HFFc6 (cell line): ENCODE measurements at regions not wholly inside any gene's neighbourhood (a gene's known extent, or its start where the extent isn't known, plus 50 kb on each side); places are given as distances from the start of the nearest gene placed in this dataset.

Experiments used
- DNase-seq: peaks from one replicate; pipeline ENCODE4 v3.0.0-alpha.2; 2018
- H3K27ac Mint-ChIP-seq: 2 replicates; pipeline ENCODE4 v1.8.0; 2020; ENCODE audit warnings: mild to moderate bottlenecking, mixed read lengths
- H3K27me3 Mint-ChIP-seq: 2 replicates; pipeline ENCODE4 v1.8.0; 2021; ENCODE audit warnings: mild to moderate bottlenecking, moderate library complexity, mixed read lengths; ENCODE audit not compliant: insufficient read depth
- H3K36me3 Mint-ChIP-seq: 2 replicates; pipeline ENCODE4 v1.8.0; 2021; ENCODE audit warnings: low read depth, mixed read lengths
- H3K4me1 Mint-ChIP-seq: 2 replicates; pipeline ENCODE4 v1.8.0; 2020; ENCODE audit warnings: low read depth, mixed read lengths
- H3K4me3 Mint-ChIP-seq: 2 replicates; pipeline ENCODE4 v1.8.0; 2020; ENCODE audit warnings: mild to moderate bottlenecking, moderate library complexity, mixed read lengths
- H3K9me3 Mint-ChIP-seq: 2 replicates; pipeline ENCODE4 v1.8.0; 2020; ENCODE audit warnings: mild to moderate bottlenecking, mixed read lengths
- CTCF ChIP-seq: fragments of 200-600 bp; sonication (generic); IDR thresholded peaks from 2 replicates; pipeline ENCODE4 v1.5.0; 2021; ENCODE audit warnings: antibody characterized with exemption, mild to moderate bottlenecking

DNA sequence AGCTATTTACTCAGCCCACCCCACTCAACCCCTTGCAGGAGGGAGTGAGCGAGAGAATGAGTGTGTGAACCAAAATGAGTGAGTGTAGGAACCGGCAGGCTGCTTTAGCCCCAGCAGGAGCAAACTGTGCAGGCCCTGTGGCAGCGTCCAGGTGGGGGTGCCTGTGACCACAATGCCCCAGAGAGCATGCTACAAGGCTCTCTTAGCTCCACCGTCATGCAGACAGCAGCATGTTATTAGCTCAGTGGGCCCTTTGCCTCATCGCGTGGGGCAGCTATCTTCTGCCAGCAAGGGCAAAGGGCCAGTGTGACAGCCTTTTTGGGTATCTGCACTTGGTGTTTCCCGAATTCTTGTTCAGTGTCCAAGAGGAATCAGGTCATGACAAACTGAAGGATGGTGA lies 271.3 kb downstream of the GPM6A start:
- Mint-ChIP-seq H3K4me1 (peaks cover 7% of the 10 kb centered on the region; the same call in 1 of the 2 replicates), H3K4me3 (no peak overlapping the region), H3K27me3 (peaks cover 1% of the 10 kb centered on the region; the same call in 1 of the 2 replicates), H3K9me3 (no peaks in the 10 kb centered on the region), H3K27ac (no peak overlapping the region), H3K36me3 (no peaks in the 10 kb centered on the region)
- DNase-seq, result no peak
- no peak for TF ChIP-seq CTCF

GRCh38 chr4:175542786-175543185 lies 269.3 kb downstream of the GPM6A start:
- Mint-ChIP-seq H3K9me3 (no peaks in the 10 kb centered on the region), H3K4me3 (no peak overlapping the region), H3K27me3 (peaks cover 3% of the 10 kb centered on the region; the same call in 1 of the 2 replicates), H3K27ac (no peak overlapping the region), H3K4me1 (peaks cover 7% of the 10 kb centered on the region; the same call in 1 of the 2 replicates), H3K36me3 (no peaks in the 10 kb centered on the region)
- TF ChIP-seq CTCF, result no peak
- DNase-seq, result no peak

- H3K4me3 Mint-ChIP-seq, result no peak overlapping the region
- H3K27me3 Mint-ChIP-seq, result no peaks in the 10 kb centered on the region; the same call in 1 of the 2 replicates
- H3K9me3 Mint-ChIP-seq, result no peaks in the 10 kb centered on the region
- TF ChIP-seq CTCF, result no peak
- DNase-seq, result no peak
- no peak overlapping the region for H3K27ac Mint-ChIP-seq
- no peaks in the 10 kb centered on the region for H3K36me3 Mint-ChIP-seq
- H3K4me1 Mint-ChIP-seq, result no peaks in the 10 kb centered on the region
Observed at GRCh38 chr4:175559126-175559525, 252.9 kb downstream of the GPM6A start.

DNA sequence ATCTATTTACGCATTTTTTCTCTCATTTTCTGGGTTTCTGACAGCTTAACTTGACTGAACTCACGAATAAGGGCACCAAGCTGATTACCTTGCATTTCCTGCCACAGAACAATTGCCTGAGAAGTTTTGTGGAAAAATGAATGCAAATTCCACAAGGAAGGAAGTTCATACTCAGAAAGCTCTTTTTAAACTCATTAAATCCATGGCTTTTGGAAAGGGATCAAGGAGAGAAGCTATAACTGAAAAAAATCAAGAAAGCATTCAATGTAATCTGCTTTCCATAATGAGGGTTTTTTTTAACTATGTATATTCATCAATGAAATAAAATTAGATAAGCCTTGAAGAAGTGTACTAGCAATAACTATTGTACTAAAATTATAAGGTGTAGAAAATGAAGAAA lies 252.5 kb downstream of the GPM6A start:
- no peaks in the 10 kb centered on the region; the same call in 1 of the 2 replicates for H3K27me3 Mint-ChIP-seq
- no peaks in the 10 kb centered on the region for H3K9me3 Mint-ChIP-seq
- no peak for DNase-seq
- H3K27ac Mint-ChIP-seq, result no peak overlapping the region
- TF ChIP-seq CTCF, result no peak
- no peak overlapping the region for H3K4me3 Mint-ChIP-seq
- no peaks in the 10 kb centered on the region for H3K4me1 Mint-ChIP-seq
- H3K36me3 Mint-ChIP-seq, result no peaks in the 10 kb centered on the region

GRCh38 chr4:175560604-175561003 lies 251.5 kb downstream of the GPM6A start:
- Mint-ChIP-seq H3K4me1 (no peaks in the 10 kb centered on the region), H3K27me3 (no peaks in the 10 kb centered on the region; the same call in 1 of the 2 replicates), H3K27ac (no peak overlapping the region), H3K4me3 (no peak overlapping the region), H3K36me3 (no peaks in the 10 kb centered on the region), H3K9me3 (no peaks in the 10 kb centered on the region)
- DNase-seq, result peak; percentile 4
- peak; percentile 58 for TF ChIP-seq CTCF

- no peak overlapping the region for H3K4me3 Mint-ChIP-seq
- DNase-seq, result no peak
- H3K4me1 Mint-ChIP-seq, result no peaks in the 10 kb centered on the region
- H3K36me3 Mint-ChIP-seq, result no peaks in the 10 kb centered on the region
- TF ChIP-seq CTCF, result no peak
- H3K27ac Mint-ChIP-seq, result no peak overlapping the region
- H3K27me3 Mint-ChIP-seq, result no peaks in the 10 kb centered on the region; the same call in 1 of the 2 replicates
- no peaks in the 10 kb centered on the region for H3K9me3 Mint-ChIP-seq
Observed at GRCh38 chr4:175561696-175562095, 250.4 kb downstream of the GPM6A start.
